SK-N-SH treated with all-trans-retinoic acid at 6 μM for 48 hours (cell line): ENCODE measurements at regions not wholly inside any gene's neighbourhood (a gene's known extent, or its start where the extent isn't known, plus 50 kb on each side); places are given as distances from the start of the nearest gene placed in this dataset.

ENCODE experiments used
- ATAC-seq: fragments of 200-7000 bp; cut with Tn5 transposase; 3 replicates; pipeline ENCODE4 v1.9.1; 2020; ENCODE audit warnings: mild to moderate bottlenecking, moderate library complexity
- ARNTL ChIP-seq: fragments of 450-650 bp; formaldehyde crosslinking; IDR thresholded peaks from 2 replicates; pipeline ENCODE4 v1.5.0; 2020; ENCODE audit warnings: low read depth, mild to moderate bottlenecking, moderate library complexity, borderline replicate concordance
- CSDC2 ChIP-seq: fragments of 250-450 bp; sonication (Bioruptor Pico); IDR thresholded peaks from 2 replicates; pipeline ENCODE4 v1.5.0; 2020; ENCODE audit warnings: mild to moderate bottlenecking, moderate library complexity
- ESRRG ChIP-seq: fragments of 250-450 bp; sonication (Bioruptor Pico); IDR thresholded peaks from 2 replicates; pipeline ENCODE4 v1.6.1; 2021; ENCODE audit warnings: mild to moderate bottlenecking
- GLIS3 ChIP-seq: fragments of 250-450 bp; sonication (Bioruptor Pico); IDR thresholded peaks from 2 replicates; pipeline ENCODE4 v1.5.0; 2020; ENCODE audit warnings: mild to moderate bottlenecking, moderate library complexity
- OSR1 ChIP-seq: fragments of 250-450 bp; sonication (Bioruptor Pico); IDR thresholded peaks from 2 replicates; pipeline ENCODE4 v1.8.0; 2022; ENCODE audit warnings: moderate library complexity, mild to moderate bottlenecking, inconsistent platforms
- PPARA ChIP-seq: fragments of 250-450 bp; sonication (Bioruptor Pico); IDR thresholded peaks from 2 replicates; pipeline ENCODE4 v1.5.0; 2020; ENCODE audit warnings: mild to moderate bottlenecking, borderline replicate concordance
- SNAI2 ChIP-seq: fragments of 250-450 bp; sonication (Bioruptor Pico); IDR thresholded peaks from 2 replicates; pipeline ENCODE4 v1.5.0; 2020; ENCODE audit warnings: mild to moderate bottlenecking, moderate library complexity
- TCF4 ChIP-seq: fragments of 250-450 bp; sonication (Bioruptor Pico); IDR thresholded peaks from 2 replicates; pipeline ENCODE4 v1.8.0; 2021; ENCODE audit warnings: mild to moderate bottlenecking, moderate library complexity, borderline replicate concordance
- TOX ChIP-seq: fragments of 250-450 bp; sonication (Bioruptor Pico); IDR thresholded peaks from 2 replicates; pipeline ENCODE4 v1.8.0; 2021; ENCODE audit warnings: mild to moderate bottlenecking, moderate library complexity, borderline replicate concordance
- ZC3H10 ChIP-seq: fragments of 250-450 bp; sonication (Bioruptor Pico); IDR thresholded peaks from 2 replicates; pipeline ENCODE4 v1.5.1; 2021; ENCODE audit warnings: mild to moderate bottlenecking, moderate library complexity
- ZFP3 ChIP-seq: fragments of 250-450 bp; sonication (Bioruptor Pico); IDR thresholded peaks from 2 replicates; pipeline ENCODE4 v1.5.0; 2020; ENCODE audit warnings: mild to moderate bottlenecking, moderate library complexity
- ZNF565 ChIP-seq: fragments of 450-650 bp; formaldehyde crosslinking; conservative IDR thresholded peaks from 2 replicates; pipeline ENCODE4 v1.5.0; 2020; ENCODE audit warnings: low read depth, mild to moderate bottlenecking, moderate library complexity
- ZNF70 ChIP-seq: fragments of 450-650 bp; formaldehyde crosslinking; IDR thresholded peaks from 2 replicates; pipeline ENCODE4 v1.5.0; 2020; ENCODE audit warnings: mild to moderate bottlenecking, moderate library complexity
- ZNF8 ChIP-seq: fragments of 450-650 bp; formaldehyde crosslinking; IDR thresholded peaks from 2 replicates; pipeline ENCODE4 v1.5.0; 2020; ENCODE audit warnings: mild to moderate bottlenecking, moderate library complexity
- TF ChIP-seq, protein P1 (sequence below): fragments of 250-450 bp; sonication (Bioruptor Pico); IDR thresholded peaks from 2 replicates; pipeline ENCODE4 v1.5.0; 2020; ENCODE audit warnings: mild to moderate bottlenecking, moderate library complexity
- TF ChIP-seq, protein P2 (sequence below): fragments of 250-450 bp; sonication (Bioruptor Pico); IDR thresholded peaks from 2 replicates; pipeline ENCODE4 v1.8.0; 2020; ENCODE audit warnings: mild to moderate bottlenecking, moderate library complexity, borderline replicate concordance
- TF ChIP-seq, protein P3 (sequence below): fragments of 250-450 bp; sonication (Bioruptor Pico); IDR thresholded peaks from 2 replicates; pipeline ENCODE4 v1.5.1; 2021; ENCODE audit warnings: mild to moderate bottlenecking, moderate library complexity
- TF ChIP-seq, protein P4 (sequence below): fragments of 250-450 bp; sonication (Bioruptor Pico); IDR thresholded peaks from 2 replicates; pipeline ENCODE4 v1.5.1; 2020; ENCODE audit warnings: low read depth, mild to moderate bottlenecking, moderate library complexity
- TF ChIP-seq, protein P5 (sequence below): fragments of 250-450 bp; sonication (Bioruptor Pico); IDR thresholded peaks from 2 replicates; pipeline ENCODE4 v1.8.0; 2021; ENCODE audit warnings: low read depth, mild to moderate bottlenecking, moderate library complexity, borderline replicate concordance

DNA sequence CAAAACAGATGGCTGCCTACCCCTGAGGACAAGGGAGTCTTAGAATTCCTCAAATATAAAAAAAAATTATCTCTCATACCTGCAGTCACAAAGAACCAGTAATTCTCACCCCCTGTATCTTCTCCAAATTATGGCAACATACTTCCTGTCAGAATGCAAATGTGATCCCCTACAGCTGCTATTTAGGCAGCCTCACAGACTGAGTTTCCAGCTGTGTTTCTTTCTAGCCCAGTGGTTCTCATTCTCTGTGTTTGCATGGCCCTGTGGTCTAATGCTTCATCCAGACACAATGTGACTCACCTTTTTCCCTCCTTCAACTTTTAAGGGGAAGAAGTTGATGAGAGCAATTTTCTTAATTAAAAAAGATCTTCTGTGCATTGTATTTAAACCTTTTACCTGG is 726.3 kb downstream of the TSN start (continued):
- TF ChIP-seq, protein P1, sequence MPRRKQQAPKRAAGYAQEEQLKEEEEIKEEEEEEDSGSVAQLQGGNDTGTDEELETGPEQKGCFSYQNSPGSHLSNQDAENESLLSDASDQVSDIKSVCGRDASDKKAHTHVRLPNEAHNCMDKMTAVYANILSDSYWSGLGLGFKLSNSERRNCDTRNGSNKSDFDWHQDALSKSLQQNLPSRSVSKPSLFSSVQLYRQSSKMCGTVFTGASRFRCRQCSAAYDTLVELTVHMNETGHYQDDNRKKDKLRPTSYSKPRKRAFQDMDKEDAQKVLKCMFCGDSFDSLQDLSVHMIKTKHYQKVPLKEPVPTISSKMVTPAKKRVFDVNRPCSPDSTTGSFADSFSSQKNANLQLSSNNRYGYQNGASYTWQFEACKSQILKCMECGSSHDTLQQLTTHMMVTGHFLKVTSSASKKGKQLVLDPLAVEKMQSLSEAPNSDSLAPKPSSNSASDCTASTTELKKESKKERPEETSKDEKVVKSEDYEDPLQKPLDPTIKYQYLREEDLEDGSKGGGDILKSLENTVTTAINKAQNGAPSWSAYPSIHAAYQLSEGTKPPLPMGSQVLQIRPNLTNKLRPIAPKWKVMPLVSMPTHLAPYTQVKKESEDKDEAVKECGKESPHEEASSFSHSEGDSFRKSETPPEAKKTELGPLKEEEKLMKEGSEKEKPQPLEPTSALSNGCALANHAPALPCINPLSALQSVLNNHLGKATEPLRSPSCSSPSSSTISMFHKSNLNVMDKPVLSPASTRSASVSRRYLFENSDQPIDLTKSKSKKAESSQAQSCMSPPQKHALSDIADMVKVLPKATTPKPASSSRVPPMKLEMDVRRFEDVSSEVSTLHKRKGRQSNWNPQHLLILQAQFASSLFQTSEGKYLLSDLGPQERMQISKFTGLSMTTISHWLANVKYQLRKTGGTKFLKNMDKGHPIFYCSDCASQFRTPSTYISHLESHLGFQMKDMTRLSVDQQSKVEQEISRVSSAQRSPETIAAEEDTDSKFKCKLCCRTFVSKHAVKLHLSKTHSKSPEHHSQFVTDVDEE (CRISPR knock-in tag) = no peak
- TF ChIP-seq ZNF70 (CRISPR knock-in tag) (no peak), GLIS3 (CRISPR knock-in tag) (no peak), ZNF565 (CRISPR knock-in tag) (no peak), ZC3H10 (CRISPR knock-in tag) (no peak), SNAI2 (CRISPR knock-in tag) (no peak), OSR1 (CRISPR knock-in tag) (no peak)

DNA sequence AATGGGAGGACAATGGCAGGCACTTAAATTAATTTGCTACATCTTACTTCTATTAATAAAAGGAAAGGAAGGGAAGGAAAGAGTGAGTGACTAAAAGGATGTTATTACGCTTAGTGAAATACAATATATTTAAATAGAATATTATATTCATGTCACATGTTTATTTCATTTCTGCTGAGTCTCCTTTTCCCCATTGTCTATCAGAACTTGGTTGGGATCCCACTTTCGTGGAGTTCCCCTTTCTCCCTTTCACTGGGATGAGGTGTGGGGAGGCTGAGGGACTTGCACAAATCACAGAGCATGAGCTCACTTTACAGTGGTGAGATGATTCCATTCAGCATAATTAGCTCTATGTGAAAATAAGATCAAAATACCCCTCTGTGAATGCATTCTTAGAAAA is 730.6 kb downstream of the TSN start:
- ATAC-seq = no peak
- TF ChIP-seq PPARA = no peak
- TF ChIP-seq ZNF8 = no peak
- TF ChIP-seq SNAI2 (CRISPR knock-in tag) = no peak
- TF ChIP-seq ARNTL (CRISPR knock-in tag) = no peak
- TF ChIP-seq, protein P1 (CRISPR knock-in tag) = no peak
- no peak for TF ChIP-seq TCF4 (CRISPR knock-in tag)
- TF ChIP-seq, protein P2, sequence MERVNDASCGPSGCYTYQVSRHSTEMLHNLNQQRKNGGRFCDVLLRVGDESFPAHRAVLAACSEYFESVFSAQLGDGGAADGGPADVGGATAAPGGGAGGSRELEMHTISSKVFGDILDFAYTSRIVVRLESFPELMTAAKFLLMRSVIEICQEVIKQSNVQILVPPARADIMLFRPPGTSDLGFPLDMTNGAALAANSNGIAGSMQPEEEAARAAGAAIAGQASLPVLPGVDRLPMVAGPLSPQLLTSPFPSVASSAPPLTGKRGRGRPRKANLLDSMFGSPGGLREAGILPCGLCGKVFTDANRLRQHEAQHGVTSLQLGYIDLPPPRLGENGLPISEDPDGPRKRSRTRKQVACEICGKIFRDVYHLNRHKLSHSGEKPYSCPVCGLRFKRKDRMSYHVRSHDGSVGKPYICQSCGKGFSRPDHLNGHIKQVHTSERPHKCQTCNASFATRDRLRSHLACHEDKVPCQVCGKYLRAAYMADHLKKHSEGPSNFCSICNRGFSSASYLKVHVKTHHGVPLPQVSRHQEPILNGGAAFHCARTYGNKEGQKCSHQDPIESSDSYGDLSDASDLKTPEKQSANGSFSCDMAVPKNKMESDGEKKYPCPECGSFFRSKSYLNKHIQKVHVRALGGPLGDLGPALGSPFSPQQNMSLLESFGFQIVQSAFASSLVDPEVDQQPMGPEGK (CRISPR knock-in tag) = no peak
- no peak for TF ChIP-seq ZFP3 (CRISPR knock-in tag)
- TF ChIP-seq ESRRG = no peak
- TF ChIP-seq, protein P3, sequence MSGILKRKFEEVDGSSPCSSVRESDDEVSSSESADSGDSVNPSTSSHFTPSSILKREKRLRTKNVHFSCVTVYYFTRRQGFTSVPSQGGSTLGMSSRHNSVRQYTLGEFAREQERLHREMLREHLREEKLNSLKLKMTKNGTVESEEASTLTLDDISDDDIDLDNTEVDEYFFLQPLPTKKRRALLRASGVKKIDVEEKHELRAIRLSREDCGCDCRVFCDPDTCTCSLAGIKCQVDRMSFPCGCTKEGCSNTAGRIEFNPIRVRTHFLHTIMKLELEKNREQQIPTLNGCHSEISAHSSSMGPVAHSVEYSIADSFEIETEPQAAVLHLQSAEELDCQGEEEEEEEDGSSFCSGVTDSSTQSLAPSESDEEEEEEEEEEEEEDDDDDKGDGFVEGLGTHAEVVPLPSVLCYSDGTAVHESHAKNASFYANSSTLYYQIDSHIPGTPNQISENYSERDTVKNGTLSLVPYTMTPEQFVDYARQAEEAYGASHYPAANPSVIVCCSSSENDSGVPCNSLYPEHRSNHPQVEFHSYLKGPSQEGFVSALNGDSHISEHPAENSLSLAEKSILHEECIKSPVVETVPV (CRISPR knock-in tag) = no peak
- TF ChIP-seq TOX (CRISPR knock-in tag) = no peak
- TF ChIP-seq, protein P4, sequence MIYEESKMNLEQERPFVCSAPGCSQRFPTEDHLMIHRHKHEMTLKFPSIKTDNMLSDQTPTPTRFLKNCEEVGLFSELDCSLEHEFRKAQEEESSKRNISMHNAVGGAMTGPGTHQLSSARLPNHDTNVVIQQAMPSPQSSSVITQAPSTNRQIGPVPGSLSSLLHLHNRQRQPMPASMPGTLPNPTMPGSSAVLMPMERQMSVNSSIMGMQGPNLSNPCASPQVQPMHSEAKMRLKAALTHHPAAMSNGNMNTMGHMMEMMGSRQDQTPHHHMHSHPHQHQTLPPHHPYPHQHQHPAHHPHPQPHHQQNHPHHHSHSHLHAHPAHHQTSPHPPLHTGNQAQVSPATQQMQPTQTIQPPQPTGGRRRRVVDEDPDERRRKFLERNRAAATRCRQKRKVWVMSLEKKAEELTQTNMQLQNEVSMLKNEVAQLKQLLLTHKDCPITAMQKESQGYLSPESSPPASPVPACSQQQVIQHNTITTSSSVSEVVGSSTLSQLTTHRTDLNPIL = no peak
- TF ChIP-seq, protein P5, sequence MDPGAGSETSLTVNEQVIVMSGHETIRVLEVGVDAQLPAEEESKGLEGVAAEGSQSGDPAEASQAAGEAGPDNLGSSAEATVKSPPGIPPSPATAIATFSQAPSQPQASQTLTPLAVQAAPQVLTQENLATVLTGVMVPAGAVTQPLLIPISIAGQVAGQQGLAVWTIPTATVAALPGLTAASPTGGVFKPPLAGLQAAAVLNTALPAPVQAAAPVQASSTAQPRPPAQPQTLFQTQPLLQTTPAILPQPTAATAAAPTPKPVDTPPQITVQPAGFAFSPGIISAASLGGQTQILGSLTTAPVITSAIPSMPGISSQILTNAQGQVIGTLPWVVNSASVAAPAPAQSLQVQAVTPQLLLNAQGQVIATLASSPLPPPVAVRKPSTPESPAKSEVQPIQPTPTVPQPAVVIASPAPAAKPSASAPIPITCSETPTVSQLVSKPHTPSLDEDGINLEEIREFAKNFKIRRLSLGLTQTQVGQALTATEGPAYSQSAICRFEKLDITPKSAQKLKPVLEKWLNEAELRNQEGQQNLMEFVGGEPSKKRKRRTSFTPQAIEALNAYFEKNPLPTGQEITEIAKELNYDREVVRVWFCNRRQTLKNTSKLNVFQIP (CRISPR knock-in tag) = no peak
- no peak for TF ChIP-seq CSDC2 (CRISPR knock-in tag)
